ENCODE measurements at regions not wholly inside any gene's neighbourhood (a gene's known extent, or its start where the extent isn't known, plus 50 kb on each side); places are given as distances from the start of the nearest gene placed in this dataset.

DNA sequence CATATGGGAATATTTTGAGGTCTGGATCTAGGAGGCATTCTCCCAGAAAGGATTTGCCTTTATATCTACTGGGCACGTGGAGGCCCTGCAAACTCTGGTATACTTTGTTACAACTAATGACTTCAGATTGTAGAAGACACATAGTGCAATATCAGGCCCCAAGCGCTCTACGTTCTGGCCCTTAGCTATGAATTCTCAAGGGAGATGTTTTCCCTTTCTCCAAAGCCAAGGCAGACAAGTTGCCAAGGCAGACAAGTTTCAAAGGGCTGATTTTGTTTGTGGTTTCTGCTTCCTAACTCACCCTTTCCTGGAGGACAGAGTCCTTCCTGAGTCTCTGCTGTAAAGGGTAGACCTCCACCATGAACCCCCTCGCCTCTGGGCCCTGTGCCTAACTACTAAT lies 99.4 kb upstream of the CTTNBP2 start:
- H3K9ac ChIP-seq (ENCODE audit: low read length), result no peak overlapping the region
- H3K4me3 ChIP-seq (ENCODE audit: insufficient read depth, low read length, poor library complexity, severe bottlenecking), result no peak overlapping the region
- H3K27ac ChIP-seq (ENCODE audit: low read depth, low read length), result no peak overlapping the region

DNA sequence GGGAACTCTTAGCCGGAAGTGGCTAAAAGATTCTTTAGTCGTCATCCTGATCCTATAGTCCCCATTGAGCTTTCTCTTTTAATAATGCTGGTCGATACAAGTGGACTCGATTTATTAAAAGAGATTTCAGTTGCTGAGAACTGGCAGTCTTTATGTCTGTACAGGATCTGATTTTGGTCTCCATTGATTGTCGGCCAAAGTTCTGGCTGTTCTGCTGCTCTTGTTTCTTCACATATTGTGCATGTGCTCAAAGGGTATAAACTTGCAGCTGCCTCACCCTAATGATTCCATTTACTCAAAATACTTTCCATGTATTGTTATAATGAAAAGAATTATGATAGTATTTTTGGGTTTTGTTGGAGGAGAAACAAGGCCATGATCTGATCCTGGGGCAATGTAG lies 100.7 kb upstream of the CTTNBP2 start:
- Histone ChIP-seq H3K4me3 (ENCODE audit: insufficient read depth, low read length, poor library complexity, severe bottlenecking) (no peak overlapping the region), H2AFZ (ENCODE audit: low read depth, low read length, severe bottlenecking) (no peak overlapping the region), H4K20me1 (ENCODE audit: low read depth, low read length) (no peaks in the 10 kb centered on the region), H3K4me2 (ENCODE audit: low read depth, low read length, poor library complexity, severe bottlenecking) (no peak overlapping the region), H3K79me2 (ENCODE audit: insufficient read depth, low read length) (no peaks in the 10 kb centered on the region), H3K27me3 (ENCODE audit: low read length) (no peaks in the 10 kb centered on the region), H3K9me2 (replicated peaks; ENCODE audit: insufficient read depth, low read length) (no peaks in the 10 kb centered on the region), H3K36me3 (ENCODE audit: low read length) (no peaks in the 10 kb centered on the region), H3F3A (ENCODE audit: insufficient read depth) (no peaks in the 10 kb centered on the region), H3K27ac (ENCODE audit: low read depth, low read length) (no peak overlapping the region), H3K9ac (ENCODE audit: low read length) (no peak overlapping the region), H3K9me3 (ENCODE audit: insufficient read depth, low read length) (no peaks in the 10 kb centered on the region)
- TF ChIP-seq, protein P1, sequence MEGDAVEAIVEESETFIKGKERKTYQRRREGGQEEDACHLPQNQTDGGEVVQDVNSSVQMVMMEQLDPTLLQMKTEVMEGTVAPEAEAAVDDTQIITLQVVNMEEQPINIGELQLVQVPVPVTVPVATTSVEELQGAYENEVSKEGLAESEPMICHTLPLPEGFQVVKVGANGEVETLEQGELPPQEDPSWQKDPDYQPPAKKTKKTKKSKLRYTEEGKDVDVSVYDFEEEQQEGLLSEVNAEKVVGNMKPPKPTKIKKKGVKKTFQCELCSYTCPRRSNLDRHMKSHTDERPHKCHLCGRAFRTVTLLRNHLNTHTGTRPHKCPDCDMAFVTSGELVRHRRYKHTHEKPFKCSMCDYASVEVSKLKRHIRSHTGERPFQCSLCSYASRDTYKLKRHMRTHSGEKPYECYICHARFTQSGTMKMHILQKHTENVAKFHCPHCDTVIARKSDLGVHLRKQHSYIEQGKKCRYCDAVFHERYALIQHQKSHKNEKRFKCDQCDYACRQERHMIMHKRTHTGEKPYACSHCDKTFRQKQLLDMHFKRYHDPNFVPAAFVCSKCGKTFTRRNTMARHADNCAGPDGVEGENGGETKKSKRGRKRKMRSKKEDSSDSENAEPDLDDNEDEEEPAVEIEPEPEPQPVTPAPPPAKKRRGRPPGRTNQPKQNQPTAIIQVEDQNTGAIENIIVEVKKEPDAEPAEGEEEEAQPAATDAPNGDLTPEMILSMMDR (IDR thresholded peaks at IDR 0.05; ENCODE audit: insufficient read depth, low read length, poor library complexity, severe bottlenecking), result no peak
- TF ChIP-seq EZH2phosphoT487 (conservative IDR thresholded peaks at IDR 0.05; ENCODE audit: low read length), result no peak

More for the DNA sequence above, 99.4 kb upstream of the CTTNBP2 start:
- Histone ChIP-seq H3F3A (ENCODE audit: insufficient read depth) (no peaks in the 10 kb centered on the region), H3K27me3 (ENCODE audit: low read length) (no peaks in the 10 kb centered on the region), H3K9me2 (replicated peaks; ENCODE audit: insufficient read depth, low read length) (no peaks in the 10 kb centered on the region), H4K20me1 (ENCODE audit: low read depth, low read length) (no peaks in the 10 kb centered on the region), H3K9me3 (ENCODE audit: insufficient read depth, low read length) (no peaks in the 10 kb centered on the region), H3K4me2 (ENCODE audit: low read depth, low read length, poor library complexity, severe bottlenecking) (no peak overlapping the region), H2AFZ (ENCODE audit: low read depth, low read length, severe bottlenecking) (no peak overlapping the region), H3K36me3 (ENCODE audit: low read length) (no peaks in the 10 kb centered on the region), H3K79me2 (ENCODE audit: insufficient read depth, low read length) (no peaks in the 10 kb centered on the region)
- TF ChIP-seq, protein P1 (IDR thresholded peaks at IDR 0.05; ENCODE audit: insufficient read depth, low read length, poor library complexity, severe bottlenecking), result no peak
- no peak for TF ChIP-seq EZH2phosphoT487 (conservative IDR thresholded peaks at IDR 0.05; ENCODE audit: low read length)

DNA sequence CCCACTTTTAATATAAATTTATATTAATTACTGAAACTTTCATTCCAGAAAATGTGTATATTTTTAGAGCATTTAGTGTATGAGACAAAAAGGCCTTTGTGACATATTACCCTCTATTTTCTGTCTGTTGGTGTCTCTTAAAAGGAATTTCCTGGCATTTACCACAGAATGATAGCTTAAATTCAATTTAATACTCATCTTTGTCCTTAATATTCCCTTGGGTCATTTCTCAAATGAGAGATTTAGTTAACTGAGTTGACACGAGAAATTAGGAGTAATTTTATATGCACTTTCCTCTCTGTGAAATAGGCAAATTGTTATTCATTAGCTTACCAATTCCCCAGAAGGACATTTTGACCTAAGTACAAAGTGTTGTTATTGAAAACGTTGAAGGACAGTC lies 101.7 kb upstream of the CTTNBP2 start:
- no peaks in the 10 kb centered on the region for H3K9me2 ChIP-seq (replicated peaks; ENCODE audit: insufficient read depth, low read length)
- H2AFZ ChIP-seq (ENCODE audit: low read depth, low read length, severe bottlenecking), result no peak overlapping the region
- no peak overlapping the region for H3K9ac ChIP-seq (ENCODE audit: low read length)
- no peaks in the 10 kb centered on the region for H3K27me3 ChIP-seq (ENCODE audit: low read length)
- no peak overlapping the region for H3K4me2 ChIP-seq (ENCODE audit: low read depth, low read length, poor library complexity, severe bottlenecking)
- no peak overlapping the region for H3K4me3 ChIP-seq (ENCODE audit: insufficient read depth, low read length, poor library complexity, severe bottlenecking)
- no peak overlapping the region for H3K27ac ChIP-seq (ENCODE audit: low read depth, low read length)
- no peak for TF ChIP-seq EZH2phosphoT487 (conservative IDR thresholded peaks at IDR 0.05; ENCODE audit: low read length)
- TF ChIP-seq, protein P1 (IDR thresholded peaks at IDR 0.05; ENCODE audit: insufficient read depth, low read length, poor library complexity, severe bottlenecking), result no peak
- H3F3A ChIP-seq (ENCODE audit: insufficient read depth), result no peaks in the 10 kb centered on the region
- no peaks in the 10 kb centered on the region for H4K20me1 ChIP-seq (ENCODE audit: low read depth, low read length)
- no peaks in the 10 kb centered on the region for H3K79me2 ChIP-seq (ENCODE audit: insufficient read depth, low read length)
- no peaks in the 10 kb centered on the region for H3K9me3 ChIP-seq (ENCODE audit: insufficient read depth, low read length)
- H3K36me3 ChIP-seq (ENCODE audit: low read length), result no peaks in the 10 kb centered on the region
